ENCODE measurements at regions not wholly inside any gene's neighbourhood (a gene's known extent, or its start where the extent isn't known, plus 50 kb on each side); places are given as distances from the start of the nearest gene placed in this dataset.

DNA sequence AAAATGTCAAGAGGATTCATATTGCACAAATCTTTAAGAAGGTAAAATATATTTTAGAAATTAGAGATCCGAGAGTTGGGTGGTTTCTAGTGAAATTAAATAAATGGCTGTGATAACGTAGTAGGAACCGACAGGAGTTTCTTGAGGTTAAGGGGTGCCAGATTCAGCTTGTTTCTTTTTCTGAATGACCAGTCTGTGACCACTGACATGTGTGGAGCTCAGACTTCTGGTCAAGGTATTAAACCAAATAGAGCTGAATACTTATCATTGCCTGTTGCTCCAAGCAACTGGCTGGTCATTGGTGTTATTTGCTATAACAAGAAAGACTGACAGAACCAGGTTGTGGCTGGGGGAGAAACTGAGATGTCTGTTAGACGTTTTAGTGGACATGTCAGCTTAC lies 408.2 kb upstream of the HS6ST1 start:
- TF ChIP-seq, protein P1, sequence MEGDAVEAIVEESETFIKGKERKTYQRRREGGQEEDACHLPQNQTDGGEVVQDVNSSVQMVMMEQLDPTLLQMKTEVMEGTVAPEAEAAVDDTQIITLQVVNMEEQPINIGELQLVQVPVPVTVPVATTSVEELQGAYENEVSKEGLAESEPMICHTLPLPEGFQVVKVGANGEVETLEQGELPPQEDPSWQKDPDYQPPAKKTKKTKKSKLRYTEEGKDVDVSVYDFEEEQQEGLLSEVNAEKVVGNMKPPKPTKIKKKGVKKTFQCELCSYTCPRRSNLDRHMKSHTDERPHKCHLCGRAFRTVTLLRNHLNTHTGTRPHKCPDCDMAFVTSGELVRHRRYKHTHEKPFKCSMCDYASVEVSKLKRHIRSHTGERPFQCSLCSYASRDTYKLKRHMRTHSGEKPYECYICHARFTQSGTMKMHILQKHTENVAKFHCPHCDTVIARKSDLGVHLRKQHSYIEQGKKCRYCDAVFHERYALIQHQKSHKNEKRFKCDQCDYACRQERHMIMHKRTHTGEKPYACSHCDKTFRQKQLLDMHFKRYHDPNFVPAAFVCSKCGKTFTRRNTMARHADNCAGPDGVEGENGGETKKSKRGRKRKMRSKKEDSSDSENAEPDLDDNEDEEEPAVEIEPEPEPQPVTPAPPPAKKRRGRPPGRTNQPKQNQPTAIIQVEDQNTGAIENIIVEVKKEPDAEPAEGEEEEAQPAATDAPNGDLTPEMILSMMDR (IDR thresholded peaks at IDR 0.05; ENCODE audit: low read depth, low read length, missing input control), result no peak
- no peak for TF ChIP-seq JUND (IDR thresholded peaks at IDR 0.05)
- no peak for TF ChIP-seq SP1 (IDR thresholded peaks at IDR 0.05)
- no peak for TF ChIP-seq GABPA (IDR thresholded peaks at IDR 0.05 in 1 of 2, conservative IDR thresholded peaks at IDR 0.05 in 1 of 2)
- TF ChIP-seq, protein P2, sequence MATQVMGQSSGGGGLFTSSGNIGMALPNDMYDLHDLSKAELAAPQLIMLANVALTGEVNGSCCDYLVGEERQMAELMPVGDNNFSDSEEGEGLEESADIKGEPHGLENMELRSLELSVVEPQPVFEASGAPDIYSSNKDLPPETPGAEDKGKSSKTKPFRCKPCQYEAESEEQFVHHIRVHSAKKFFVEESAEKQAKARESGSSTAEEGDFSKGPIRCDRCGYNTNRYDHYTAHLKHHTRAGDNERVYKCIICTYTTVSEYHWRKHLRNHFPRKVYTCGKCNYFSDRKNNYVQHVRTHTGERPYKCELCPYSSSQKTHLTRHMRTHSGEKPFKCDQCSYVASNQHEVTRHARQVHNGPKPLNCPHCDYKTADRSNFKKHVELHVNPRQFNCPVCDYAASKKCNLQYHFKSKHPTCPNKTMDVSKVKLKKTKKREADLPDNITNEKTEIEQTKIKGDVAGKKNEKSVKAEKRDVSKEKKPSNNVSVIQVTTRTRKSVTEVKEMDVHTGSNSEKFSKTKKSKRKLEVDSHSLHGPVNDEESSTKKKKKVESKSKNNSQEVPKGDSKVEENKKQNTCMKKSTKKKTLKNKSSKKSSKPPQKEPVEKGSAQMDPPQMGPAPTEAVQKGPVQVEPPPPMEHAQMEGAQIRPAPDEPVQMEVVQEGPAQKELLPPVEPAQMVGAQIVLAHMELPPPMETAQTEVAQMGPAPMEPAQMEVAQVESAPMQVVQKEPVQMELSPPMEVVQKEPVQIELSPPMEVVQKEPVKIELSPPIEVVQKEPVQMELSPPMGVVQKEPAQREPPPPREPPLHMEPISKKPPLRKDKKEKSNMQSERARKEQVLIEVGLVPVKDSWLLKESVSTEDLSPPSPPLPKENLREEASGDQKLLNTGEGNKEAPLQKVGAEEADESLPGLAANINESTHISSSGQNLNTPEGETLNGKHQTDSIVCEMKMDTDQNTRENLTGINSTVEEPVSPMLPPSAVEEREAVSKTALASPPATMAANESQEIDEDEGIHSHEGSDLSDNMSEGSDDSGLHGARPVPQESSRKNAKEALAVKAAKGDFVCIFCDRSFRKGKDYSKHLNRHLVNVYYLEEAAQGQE (IDR thresholded peaks at IDR 0.05), result no peak
- TF ChIP-seq, protein P3, sequence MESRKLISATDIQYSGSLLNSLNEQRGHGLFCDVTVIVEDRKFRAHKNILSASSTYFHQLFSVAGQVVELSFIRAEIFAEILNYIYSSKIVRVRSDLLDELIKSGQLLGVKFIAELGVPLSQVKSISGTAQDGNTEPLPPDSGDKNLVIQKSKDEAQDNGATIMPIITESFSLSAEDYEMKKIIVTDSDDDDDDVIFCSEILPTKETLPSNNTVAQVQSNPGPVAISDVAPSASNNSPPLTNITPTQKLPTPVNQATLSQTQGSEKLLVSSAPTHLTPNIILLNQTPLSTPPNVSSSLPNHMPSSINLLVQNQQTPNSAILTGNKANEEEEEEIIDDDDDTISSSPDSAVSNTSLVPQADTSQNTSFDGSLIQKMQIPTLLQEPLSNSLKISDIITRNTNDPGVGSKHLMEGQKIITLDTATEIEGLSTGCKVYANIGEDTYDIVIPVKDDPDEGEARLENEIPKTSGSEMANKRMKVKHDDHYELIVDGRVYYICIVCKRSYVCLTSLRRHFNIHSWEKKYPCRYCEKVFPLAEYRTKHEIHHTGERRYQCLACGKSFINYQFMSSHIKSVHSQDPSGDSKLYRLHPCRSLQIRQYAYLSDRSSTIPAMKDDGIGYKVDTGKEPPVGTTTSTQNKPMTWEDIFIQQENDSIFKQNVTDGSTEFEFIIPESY (IDR thresholded peaks at IDR 0.05), result no peak
- TF ChIP-seq, protein P4, sequence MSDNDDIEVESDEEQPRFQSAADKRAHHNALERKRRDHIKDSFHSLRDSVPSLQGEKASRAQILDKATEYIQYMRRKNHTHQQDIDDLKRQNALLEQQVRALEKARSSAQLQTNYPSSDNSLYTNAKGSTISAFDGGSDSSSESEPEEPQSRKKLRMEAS (IDR thresholded peaks at IDR 0.05), result no peak
- TF ChIP-seq YY1 (IDR thresholded peaks at IDR 0.05), result no peak
- no peak for TF ChIP-seq RAD21 (IDR thresholded peaks at IDR 0.05)
- no peak for TF ChIP-seq HNF4A (conservative IDR thresholded peaks at IDR 0.05)
- TF ChIP-seq EGR1 (IDR thresholded peaks at IDR 0.05; ENCODE audit: low read depth in 2 of 2), result no peak
- TF ChIP-seq, protein P5, sequence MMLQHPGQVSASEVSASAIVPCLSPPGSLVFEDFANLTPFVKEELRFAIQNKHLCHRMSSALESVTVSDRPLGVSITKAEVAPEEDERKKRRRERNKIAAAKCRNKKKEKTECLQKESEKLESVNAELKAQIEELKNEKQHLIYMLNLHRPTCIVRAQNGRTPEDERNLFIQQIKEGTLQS (IDR thresholded peaks at IDR 0.05), result no peak
- no peak for TF ChIP-seq RXRA (IDR thresholded peaks at IDR 0.05)

Measured in liver (tissue), 3 donors.